BE2C (cell line): ENCODE measurements at regions not wholly inside any gene's neighbourhood (a gene's known extent, or its start where the extent isn't known, plus 50 kb on each side); places are given as distances from the start of the nearest gene placed in this dataset.

Source experiments
- DNase-seq: peaks from one replicate; pipeline ENCODE4 v3.0.0-alpha.2; 2020
- H3K27me3 ChIP-seq: fragments of 250-450 bp; sonication (Bioruptor Pico); 2 replicates; pipeline ENCODE4 v1.5.1; 2020; ENCODE audit warnings: mild to moderate bottlenecking
- H3K36me3 ChIP-seq: fragments of 250-450 bp; sonication (Bioruptor Pico); 2 replicates; pipeline ENCODE4 v1.5.1; 2020; ENCODE audit warnings: mild to moderate bottlenecking
- H3K4me1 ChIP-seq: fragments of 250-450 bp; sonication (Bioruptor Pico); 2 replicates; pipeline ENCODE4 v1.5.1; 2020
- H3K4me3 ChIP-seq: 2 replicates; pipeline ENCODE4 v1.5.1; 2011; ENCODE audit warnings: low read depth, low read length
- H3K9me3 ChIP-seq: fragments of 250-450 bp; sonication (Bioruptor Pico); 2 replicates; pipeline ENCODE4 v1.5.1; 2020
- CTCF ChIP-seq: IDR thresholded peaks from 2 replicates; pipeline ENCODE4 v1.5.1; 2012; ENCODE audit warnings: mild to moderate bottlenecking, low read depth, low read length

- no peaks in the 10 kb centered on the region for H3K9me3 ChIP-seq
- H3K4me3 ChIP-seq: no peak overlapping the region
- H3K36me3 ChIP-seq: no peaks in the 10 kb centered on the region
- no peak for DNase-seq
- no peaks in the 10 kb centered on the region; the same call in 1 of the 2 replicates for H3K4me1 ChIP-seq
- TF ChIP-seq CTCF: no peak
- no peaks in the 10 kb centered on the region for H3K27me3 ChIP-seq
Observed at GRCh38 chr1:168782559-168783116, 53.6 kb upstream of the DPT start.

GRCh38 chr1:168783458-168784210 lies 54.6 kb upstream of the DPT start:
- DNase-seq: no peak
- Histone ChIP-seq H3K4me1 (no peaks in the 10 kb centered on the region; the same call in 1 of the 2 replicates), H3K36me3 (no peaks in the 10 kb centered on the region), H3K4me3 (no peak overlapping the region), H3K27me3 (no peaks in the 10 kb centered on the region), H3K9me3 (no peaks in the 10 kb centered on the region)
- TF ChIP-seq CTCF: no peak

GRCh38 chr1:168786476-168787330 lies 57.7 kb upstream of the DPT start:
- DNase-seq: no peak
- Histone ChIP-seq H3K27me3 (no peaks in the 10 kb centered on the region), H3K36me3 (no peaks in the 10 kb centered on the region), H3K9me3 (no peaks in the 10 kb centered on the region), H3K4me3 (no peak overlapping the region), H3K4me1 (no peaks in the 10 kb centered on the region; the same call in 1 of the 2 replicates)
- no peak for TF ChIP-seq CTCF

GRCh38 chr1:168788258-168788657 lies 59.3 kb upstream of the DPT start:
- TF ChIP-seq CTCF: no peak
- Histone ChIP-seq H3K9me3 (no peaks in the 10 kb centered on the region), H3K27me3 (no peaks in the 10 kb centered on the region), H3K4me1 (peaks cover 7% of the 10 kb centered on the region; the same call in 1 of the 2 replicates), H3K36me3 (no peaks in the 10 kb centered on the region), H3K4me3 (no peak overlapping the region)
- no peak for DNase-seq

GRCh38 chr1:168789501-168789900 lies 60.5 kb upstream of the DPT start:
- Histone ChIP-seq H3K4me3 (no peak overlapping the region), H3K27me3 (no peaks in the 10 kb centered on the region), H3K4me1 (peaks cover 9% of the 10 kb centered on the region; the same call in 1 of the 2 replicates), H3K9me3 (no peaks in the 10 kb centered on the region), H3K36me3 (no peaks in the 10 kb centered on the region)
- DNase-seq: no peak
- TF ChIP-seq CTCF: 0 out of 2 replicates have a peak, but pooled peaks have one; percentile 23

GRCh38 chr1:168792142-168792541 lies 63.1 kb upstream of the DPT start:
- no peak for DNase-seq
- TF ChIP-seq CTCF: no peak
- H3K4me3 ChIP-seq: no peak overlapping the region

More at GRCh38 chr1:168792142-168792541, 63.1 kb upstream of the DPT start:
- no peaks in the 10 kb centered on the region for H3K9me3 ChIP-seq
- no peaks in the 10 kb centered on the region for H3K36me3 ChIP-seq
- H3K4me1 ChIP-seq: peaks cover 9% of the 10 kb centered on the region; the same call in 1 of the 2 replicates
- no peaks in the 10 kb centered on the region for H3K27me3 ChIP-seq
